Activated CD4-positive, alpha-beta T cell treated with anti-CD3 and anti-CD28 coated beads for 24 hours (primary cell): ENCODE measurements at regions not wholly inside any gene's neighbourhood (a gene's known extent, or its start where the extent isn't known, plus 50 kb on each side); places are given as distances from the start of the nearest gene placed in this dataset.

ENCODE experiments used
- DNase-seq, 2 donors: peaks; one replicate each; pipeline ENCODE4 v3.0.0-alpha.2; 2020; ENCODE audit warnings: low read depth in 2 of 2

DNA sequence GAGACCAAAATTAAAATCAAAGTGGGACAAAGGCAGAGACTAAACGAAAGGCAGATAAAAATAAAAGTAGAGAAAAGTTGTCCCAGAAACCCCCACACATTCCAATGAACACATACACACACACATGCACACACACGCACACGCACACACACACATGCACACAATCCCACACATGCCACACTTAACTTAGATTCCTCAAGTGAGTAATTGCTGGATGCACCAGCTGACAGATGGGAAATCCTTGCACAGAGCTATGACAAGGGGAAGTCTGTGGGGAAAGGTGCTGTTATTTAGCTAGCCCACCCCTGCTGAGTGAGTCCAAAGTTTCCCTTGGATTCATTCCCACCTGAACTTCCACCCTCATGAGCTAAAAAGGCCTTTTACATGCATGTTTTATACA lies 233.9 kb downstream of the RAB28 start:
- DNase-seq: no peak

DNA sequence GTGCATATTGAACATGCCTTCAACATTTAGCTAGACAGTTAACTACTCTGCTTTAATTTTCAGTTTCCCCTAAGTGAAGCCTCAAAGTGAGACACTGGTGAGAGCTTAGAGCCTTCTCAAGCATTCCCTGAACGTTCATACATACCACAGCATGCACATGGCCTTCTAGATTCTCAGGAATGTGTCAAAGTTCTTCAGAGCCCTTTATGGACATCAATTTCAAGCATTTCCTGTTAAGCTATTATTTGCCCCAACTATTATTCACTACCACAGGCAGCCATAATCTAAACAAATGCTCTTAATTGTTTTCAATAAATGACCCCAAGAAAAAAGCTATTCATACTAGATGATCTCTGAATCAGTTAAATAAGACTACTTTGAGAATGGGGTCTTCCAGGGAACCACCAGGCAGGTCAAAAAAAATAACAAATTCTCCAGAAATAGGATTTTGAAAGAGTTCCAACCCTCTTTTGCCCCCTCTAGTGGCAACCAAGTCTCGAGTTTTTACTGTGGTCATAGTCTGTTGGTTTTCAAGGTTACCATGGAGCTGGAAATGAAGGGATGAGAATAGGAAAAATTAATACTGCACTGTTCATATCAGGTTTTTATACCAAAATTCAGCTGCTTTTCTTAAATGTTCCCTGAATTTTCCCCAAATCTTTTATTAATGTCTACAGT lies 235.4 kb downstream of the RAB28 start:
- no peak for DNase-seq

DNA sequence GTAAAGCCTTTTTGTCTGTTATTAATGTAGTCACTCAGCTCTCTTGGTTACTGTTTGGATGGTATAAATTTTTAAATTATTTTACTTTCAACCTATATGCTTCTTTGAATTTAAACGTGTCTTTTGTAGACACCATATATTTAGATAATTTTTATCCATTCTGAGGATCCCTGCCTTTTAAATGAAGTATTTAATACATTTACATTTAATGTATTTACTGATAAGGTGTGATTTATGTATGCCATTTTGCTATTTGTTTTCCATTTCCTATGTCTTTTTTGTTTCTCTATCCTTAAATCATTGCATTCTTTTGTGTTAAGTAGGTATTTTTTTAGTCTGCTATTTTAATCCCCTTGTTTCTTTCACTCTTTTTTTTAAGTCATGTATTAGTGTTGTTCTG lies 238.0 kb downstream of the RAB28 start:
- DNase-seq: no peak

DNA sequence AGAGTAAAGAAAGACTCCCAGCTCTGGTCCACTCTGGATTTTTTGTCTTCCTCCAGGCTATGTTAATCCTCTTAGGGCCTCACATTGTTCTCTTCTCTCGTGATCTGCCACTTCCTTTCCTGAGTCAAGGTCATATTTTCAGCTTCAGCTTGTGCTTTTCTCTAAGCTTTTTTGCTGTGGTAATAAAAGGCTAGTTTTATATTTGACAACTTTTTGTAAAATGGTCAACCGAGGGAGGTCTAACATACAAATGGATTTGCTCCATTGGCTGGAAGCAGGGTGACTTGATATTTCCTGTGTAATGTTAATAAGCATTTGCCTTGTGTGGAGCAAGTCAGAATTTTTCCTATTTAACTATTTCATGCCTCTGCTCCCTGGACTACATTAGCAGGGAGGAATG lies 239.7 kb downstream of the RAB28 start:
- no peak for DNase-seq

DNA sequence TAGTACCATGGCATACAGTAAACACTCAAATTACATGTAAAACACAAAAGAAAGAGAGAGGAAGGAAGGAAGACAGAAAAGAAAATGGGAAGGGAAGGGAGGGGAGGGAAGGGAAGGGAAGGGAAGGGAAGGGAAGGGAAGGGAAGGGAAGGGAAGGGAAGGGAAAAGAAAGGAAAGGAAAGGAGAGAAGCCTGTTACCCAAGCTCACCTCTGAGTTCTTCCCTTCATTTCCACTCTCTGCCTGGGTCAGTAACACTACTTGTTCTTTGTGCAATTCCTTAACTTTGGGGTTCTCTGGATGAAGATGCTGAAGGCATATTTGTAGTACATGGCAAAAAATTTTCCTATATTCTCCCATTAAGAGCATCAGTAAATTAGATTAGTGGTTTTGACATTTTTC lies 241.0 kb downstream of the RAB28 start:
- DNase-seq: no peak

DNA sequence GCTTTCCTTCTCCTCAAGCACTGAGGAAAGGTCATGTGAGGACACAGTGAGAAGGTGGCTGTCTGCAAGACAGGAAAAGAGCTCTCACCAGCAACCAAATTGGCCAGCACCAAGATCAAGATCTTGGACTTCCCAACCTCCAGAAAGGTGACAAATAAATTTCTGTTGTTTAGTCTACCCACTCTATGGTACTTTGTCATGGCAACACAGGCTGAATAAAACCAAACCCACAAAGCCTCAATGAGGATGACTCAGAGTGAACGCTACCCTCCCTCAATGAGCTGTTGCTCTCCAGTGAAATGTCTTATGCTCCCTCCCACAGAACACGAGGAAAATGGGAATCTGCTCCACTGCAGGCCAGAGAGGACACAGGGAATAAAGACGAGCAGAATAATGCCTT lies 244.1 kb downstream of the RAB28 start:
- DNase-seq: no peak

DNA sequence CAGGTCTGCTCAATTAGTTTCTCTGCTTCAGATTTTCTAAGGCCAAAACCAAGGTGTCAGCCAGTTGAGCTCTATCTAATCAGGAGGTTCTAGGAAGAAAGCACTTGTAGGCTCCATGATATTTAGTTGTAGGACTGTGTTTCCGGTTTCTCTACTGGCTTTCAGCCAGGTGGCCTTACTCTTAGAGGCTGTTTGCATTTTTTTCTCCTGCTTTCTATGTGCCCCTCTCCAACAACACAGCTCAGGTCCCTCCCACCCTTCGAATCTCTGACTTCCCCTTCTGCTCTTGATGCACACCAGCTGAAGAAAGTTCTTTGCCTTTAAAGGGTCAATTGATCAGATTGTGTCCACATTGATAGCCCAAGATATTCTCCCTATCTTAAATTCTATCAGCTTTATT lies 245.2 kb downstream of the RAB28 start:
- DNase-seq: no peak

DNA sequence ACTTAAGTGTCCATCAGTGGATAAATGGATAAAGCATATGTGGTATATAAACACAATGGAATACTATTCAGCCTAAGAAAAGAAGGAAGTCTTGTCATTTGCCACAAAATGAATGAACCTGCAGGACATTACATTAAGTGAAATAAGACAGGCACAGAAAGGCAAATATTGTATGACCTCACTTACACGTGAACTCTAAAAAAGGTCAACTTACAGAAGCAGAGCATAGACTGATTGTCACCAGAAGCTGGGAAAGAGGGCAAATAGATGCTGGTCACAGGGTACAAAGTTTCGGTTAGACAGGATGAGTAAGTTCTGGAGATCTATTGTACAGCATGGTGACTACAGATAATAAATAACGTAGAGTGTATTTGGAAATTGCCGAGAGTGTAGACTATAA lies 247.7 kb downstream of the RAB28 start:
- DNase-seq: no peak

DNA sequence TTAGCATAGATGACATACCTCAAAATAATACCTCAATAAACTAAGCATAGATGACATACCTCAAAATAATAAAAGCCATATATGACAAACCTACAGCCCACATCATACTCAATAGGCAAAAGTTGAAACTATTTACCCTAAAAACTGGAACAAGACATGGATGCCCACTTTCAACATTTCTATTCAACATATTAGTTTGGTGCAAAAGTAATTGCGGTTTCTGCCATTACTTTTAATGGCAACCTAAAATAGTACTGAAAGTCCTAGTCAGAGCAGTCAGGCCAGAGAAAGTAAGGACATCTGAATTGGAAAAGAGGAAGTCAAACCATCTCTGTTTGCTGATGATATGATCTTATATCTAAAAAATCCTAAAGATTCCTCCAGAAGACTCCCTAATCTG lies 250.4 kb downstream of the RAB28 start:
- no peak for DNase-seq

DNA sequence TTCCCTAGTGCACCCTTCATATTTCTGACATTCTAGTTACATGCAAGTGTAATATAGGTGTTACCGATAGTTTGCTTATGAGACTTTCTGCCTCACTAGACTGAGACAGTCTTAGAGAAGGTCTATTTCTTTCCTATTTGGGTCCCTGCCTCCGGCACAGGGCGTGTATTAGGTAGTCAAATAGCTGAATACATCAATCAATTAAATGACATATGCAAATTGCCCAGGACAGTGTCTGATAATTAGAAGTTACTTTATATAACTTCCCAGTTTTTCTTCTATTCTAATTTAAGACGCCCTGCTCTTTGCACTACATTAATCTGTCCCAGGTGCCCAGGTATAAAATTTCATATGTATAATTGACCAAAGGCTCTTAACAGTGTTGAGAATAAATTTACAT lies 264.2 kb downstream of the RAB28 start:
- DNase-seq: no peak

DNA sequence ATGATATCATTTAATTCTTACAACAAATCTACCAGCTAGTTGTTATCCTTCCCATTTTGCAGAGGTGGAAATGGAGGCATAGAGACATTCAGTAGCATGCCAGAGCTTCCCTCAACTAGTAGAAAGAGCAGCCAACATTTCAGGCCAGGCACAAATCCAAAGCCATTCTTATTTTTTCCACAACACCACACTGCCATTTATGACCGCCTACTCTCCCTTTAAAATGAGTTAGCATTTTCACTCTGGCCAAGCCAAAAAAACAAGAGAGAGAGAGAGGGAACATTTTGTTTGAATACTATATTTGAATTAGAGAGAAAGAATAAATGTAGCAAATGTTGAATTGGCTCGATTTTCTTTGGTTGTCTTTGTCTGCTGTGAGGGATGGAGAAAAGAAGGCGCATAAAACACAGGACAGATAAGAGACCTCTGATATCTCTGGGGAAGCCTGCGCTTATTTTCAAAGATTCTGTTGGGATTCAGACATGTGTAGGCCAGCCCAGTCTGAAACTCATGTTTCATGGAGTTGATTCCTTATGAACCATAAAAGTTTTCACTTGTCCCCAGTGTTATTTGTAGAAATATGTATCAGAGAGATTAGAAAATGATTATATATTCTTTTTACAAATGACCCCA lies 265.7 kb downstream of the RAB28 start:
- no peak for DNase-seq

DNA sequence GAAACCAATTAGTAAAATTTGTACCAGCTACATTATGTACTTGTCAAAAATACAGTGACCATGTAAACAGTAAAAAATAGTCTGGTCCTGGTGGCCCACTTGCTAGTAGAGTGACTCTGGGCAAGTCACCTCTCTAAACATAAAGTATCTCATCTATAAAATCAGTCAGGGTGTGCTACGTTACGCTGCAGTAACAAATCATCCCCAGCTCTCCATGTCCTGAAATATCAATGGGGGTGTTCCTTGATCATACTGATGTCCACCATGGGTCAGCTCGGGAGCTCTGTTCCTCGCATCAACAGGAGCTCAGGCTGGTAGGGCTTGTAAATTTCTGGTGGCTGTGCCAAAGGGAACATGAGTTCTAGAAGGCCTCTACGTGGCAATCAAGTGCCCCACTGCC lies 268.6 kb downstream of the RAB28 start:
- DNase-seq: no peak

DNA sequence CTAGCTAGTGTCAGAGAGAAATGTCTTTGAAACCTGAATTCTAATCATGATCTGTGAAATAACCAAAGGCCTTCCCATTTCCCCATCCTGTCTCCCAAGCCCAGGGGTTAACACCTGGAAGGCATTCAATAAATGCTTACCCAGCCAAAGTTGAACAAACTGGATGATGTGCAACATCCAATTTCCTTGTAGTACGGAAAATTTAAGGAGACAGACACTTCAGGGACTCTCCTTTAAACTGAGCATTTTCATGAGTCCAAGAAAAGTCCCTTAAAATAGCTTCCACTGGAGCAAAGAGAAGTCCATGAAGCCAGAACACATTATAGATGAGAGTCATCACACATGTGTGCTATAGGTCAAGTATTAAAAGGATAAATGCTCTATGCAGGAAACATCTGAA lies 271.2 kb downstream of the RAB28 start:
- no peak for DNase-seq

DNA sequence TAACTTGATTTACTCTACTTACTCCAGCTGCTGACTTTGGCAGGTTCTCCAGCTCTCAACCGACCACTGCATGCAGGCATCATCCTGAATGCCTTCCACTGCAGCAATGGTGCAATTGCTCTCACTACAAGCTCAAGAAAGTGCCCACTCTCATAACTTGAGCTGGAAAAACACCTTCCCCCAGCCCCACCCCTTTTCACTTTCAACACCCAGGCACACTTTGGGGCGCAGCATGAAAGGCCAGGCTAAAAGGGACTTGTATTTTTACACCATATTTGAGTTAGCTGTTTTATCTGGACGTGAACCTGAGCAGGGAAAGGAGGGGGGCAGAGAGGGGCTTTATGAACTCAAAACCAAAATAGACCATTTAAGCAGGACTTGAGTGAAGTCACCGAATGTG lies 274.5 kb downstream of the RAB28 start:
- DNase-seq: no peak

DNA sequence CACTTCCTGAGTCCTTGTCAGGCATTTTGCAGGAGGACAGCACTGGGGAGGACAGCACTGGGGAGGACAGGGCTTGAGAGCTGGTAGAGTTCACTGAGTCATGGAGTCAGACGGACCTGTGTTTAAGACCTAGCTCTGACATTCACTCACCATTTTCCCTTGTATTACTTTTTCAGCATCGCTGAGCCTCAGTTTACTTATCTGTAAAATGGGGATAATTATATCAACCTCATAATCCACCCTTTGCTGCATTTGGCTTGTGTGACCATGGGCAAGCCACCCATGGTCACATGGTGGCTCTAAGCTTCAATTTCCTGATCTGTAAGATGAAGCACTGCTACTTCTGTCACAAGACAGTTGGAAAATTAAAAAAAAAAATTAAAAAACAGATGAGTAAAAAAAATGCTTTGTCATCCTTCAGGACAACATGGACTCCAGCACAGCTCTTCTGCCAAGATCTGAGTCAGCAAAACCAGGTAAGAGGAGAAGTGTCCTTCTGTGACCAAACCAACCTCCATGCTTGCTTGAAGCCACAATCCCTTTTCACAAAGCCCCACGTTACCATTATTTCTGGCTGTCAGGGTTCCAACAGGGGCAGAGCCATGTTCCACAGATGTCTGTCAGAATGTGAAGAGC lies 275.5 kb downstream of the RAB28 start:
- DNase-seq: no peak

DNA sequence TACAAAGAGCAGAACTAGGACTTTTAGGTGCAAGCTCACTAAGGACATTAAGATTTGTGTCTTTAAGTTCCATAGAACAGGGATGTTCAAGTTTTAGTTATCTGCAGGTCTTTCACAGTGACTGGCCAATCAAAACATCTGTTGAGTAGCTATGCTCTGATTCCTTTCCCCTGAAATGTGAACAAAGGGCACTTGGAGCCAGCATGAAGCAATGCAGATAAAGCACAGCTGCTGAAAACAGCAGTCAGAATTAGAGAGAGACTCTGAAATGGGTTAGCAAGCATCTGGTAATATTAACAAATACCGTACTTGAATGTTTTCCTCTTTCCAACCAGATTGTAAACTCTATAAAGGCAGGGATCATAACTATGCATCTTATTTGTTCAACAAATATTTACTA lies 276.9 kb downstream of the RAB28 start:
- no peak for DNase-seq

DNA sequence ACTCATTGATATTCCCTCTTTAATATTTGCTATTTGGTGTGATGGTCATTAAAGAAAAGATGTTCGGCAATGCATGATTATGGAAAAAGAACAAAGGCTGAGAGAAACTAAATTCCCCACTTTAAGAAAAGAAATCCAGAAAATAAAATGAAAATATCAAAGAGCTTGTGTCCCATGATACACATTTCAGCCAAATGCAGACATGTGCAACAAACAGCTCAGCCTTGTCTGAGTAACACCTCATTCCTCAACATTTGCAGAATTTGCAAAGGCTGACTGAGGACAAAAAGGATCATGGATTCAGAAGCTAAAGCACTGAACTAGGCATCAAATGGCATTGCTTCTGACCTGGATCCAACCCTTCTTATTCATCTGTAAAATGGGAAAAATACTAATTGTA lies 281.0 kb downstream of the RAB28 start:
- DNase-seq: no peak

DNA sequence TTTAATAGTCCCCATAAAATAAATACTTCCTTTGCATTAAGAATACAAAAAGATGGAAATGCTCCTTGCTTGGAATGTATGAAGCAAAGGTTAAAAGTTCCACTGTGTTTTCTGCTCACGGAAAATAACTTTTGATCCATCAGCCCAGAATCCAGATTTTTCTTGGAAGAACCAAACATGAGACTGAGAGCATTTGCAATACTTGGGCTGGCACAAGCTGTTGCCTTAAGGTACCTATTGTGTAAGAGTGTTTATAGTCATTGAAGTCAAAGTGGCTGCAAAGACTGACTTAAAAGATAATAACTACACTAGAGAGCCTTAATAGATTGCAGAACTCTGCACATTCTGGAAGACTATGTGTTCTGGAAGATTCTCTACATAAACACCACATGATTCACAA lies 281.4 kb downstream of the RAB28 start:
- no peak for DNase-seq

DNA sequence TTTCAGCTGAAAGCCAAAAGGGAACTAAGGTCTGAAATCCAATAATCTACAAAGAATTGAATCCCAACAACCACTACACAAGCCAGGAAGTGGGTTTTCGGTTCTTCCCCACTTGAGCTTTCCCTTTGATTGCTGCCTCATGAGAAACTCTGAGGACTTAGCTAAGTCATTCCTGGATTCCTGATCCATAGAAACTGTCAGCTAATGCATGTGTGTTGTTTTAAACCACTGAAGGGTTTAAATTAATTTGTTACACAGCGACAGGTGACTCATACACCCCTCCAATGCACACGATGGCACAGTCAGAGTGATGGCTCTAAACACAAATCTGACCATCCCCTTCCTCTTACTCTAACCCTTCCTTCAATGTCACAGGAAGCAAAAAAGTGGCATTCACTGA lies 282.9 kb downstream of the RAB28 start:
- DNase-seq: no peak

DNA sequence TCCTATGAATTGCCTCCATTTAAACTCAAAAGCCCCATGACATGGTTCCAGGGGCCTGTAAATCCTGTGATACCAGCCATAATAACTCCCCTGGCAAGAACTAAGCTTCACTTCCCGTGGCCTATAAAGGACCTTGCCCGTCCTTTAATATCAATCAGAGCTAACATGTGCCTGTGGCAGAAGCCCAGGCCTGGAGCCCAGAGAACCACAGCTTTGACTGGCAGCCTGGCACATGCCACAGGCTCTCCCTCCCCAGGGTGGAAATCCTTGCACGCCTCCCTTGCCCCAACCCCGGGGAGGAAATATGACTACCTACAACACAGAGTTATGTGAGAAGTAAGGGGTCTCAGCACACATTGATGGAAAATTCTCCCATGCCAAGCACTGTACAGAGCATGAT lies 287.4 kb downstream of the RAB28 start:
- no peak for DNase-seq

DNA sequence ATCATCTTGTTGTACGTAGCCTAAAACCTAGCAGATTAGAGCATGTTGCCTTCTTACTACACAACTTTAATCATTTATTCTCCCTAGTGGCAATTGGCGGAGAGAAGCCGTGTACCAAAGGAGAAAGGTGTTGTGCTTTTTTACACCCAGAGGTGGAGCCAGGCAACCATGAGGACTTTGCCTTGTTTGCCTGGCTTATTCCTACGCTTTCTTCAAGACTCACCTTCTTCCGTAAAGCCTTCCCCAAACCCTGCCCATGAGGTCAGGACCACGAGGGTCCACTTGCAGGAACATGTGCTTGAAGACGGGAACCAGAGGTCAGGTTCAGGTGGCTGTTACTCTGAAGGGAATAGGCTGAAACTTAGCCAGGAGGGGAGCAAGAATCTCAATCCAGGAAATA lies 290.5 kb downstream of the RAB28 start:
- no peak for DNase-seq

DNA sequence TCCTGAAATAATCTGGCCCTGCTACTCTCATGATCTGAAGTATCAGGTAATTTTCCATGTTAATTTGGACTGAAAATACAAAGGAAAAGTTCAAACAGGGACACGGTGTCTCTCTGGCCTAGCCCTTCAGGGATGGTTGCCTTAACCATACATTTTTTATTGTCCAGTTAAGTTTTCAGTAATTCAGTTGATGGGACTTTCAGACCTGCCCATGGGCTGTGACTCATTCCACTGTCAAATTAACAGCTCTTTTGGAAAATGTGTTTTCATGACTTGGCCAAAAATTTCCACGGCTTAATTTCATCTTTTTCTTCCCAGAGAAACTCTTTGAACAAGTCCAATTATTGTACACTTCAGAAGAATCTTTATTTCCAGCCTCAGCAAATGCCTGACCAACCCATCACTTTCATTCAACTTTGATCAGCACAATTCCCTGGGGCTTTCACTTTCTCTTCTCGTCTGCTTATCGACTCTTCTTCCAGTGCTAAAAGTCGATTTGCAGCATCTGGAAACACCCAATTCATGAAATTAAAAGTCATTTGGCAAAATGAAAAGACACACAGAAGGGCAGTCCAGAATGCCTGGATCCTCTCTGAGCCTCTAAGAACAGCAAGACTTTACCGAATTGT lies 293.9 kb downstream of the RAB28 start:
- no peak for DNase-seq

DNA sequence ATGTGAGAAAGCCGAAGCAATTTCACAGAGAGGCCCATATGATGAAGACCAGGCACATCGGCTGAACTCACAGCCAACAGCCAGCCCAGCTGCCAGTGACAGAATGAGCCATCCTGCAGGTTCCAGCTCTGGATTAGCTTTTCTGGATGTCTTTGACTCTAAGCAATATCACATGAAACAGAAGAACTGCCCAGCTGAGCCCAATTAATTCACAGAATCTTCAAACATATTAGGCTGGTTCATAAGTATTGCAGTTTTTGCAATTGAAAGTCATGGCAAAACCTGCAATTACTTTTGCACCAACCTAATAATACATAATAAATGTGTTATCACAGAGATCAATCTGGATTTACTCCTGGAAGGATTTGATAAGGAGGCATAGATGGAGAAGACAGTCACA lies 299.9 kb downstream of the RAB28 start:
- no peak for DNase-seq
